ENCODE measurements at regions not wholly inside any gene's neighbourhood (a gene's known extent, or its start where the extent isn't known, plus 50 kb on each side); places are given as distances from the start of the nearest gene placed in this dataset.

DNA sequence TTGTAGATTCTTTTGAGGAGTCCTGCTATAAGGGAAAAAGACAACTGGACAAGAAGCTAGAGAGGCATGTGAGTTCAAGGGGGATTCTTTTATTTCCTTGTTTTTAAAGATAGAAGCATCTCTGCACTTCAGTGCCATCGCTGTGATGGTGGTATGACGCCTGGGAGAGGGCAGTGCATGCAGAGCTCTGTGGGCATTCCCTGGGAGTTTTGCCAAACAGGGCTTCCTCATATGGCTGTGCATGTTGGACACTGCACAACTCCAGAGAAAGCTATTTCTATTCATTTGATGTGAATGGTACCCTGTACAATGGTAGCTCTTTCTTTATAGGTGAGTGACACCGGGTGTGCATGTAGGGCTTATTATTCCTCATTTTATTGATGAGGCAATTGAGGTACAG, 599.5 kb upstream of the DPP6 start:
- TF ChIP-seq, protein P1, sequence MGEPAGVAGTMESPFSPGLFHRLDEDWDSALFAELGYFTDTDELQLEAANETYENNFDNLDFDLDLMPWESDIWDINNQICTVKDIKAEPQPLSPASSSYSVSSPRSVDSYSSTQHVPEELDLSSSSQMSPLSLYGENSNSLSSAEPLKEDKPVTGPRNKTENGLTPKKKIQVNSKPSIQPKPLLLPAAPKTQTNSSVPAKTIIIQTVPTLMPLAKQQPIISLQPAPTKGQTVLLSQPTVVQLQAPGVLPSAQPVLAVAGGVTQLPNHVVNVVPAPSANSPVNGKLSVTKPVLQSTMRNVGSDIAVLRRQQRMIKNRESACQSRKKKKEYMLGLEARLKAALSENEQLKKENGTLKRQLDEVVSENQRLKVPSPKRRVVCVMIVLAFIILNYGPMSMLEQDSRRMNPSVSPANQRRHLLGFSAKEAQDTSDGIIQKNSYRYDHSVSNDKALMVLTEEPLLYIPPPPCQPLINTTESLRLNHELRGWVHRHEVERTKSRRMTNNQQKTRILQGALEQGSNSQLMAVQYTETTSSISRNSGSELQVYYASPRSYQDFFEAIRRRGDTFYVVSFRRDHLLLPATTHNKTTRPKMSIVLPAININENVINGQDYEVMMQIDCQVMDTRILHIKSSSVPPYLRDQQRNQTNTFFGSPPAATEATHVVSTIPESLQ (CRISPR knock-in tag; IDR thresholded peaks at IDR 0.05), result no peak
- TF ChIP-seq, protein P2, sequence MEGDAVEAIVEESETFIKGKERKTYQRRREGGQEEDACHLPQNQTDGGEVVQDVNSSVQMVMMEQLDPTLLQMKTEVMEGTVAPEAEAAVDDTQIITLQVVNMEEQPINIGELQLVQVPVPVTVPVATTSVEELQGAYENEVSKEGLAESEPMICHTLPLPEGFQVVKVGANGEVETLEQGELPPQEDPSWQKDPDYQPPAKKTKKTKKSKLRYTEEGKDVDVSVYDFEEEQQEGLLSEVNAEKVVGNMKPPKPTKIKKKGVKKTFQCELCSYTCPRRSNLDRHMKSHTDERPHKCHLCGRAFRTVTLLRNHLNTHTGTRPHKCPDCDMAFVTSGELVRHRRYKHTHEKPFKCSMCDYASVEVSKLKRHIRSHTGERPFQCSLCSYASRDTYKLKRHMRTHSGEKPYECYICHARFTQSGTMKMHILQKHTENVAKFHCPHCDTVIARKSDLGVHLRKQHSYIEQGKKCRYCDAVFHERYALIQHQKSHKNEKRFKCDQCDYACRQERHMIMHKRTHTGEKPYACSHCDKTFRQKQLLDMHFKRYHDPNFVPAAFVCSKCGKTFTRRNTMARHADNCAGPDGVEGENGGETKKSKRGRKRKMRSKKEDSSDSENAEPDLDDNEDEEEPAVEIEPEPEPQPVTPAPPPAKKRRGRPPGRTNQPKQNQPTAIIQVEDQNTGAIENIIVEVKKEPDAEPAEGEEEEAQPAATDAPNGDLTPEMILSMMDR (IDR thresholded peaks at IDR 0.05), result no peak
- no peak for TF ChIP-seq JUN (CRISPR knock-in tag; IDR thresholded peaks at IDR 0.05)
- TF ChIP-seq, protein P3, sequence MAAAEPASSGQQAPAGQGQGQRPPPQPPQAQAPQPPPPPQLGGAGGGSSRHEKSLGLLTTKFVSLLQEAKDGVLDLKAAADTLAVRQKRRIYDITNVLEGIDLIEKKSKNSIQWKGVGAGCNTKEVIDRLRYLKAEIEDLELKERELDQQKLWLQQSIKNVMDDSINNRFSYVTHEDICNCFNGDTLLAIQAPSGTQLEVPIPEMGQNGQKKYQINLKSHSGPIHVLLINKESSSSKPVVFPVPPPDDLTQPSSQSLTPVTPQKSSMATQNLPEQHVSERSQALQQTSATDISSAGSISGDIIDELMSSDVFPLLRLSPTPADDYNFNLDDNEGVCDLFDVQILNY (CRISPR knock-in tag; IDR thresholded peaks at IDR 0.05), result no peak

All from WTC11 (cell line).